SK-N-SH treated with all-trans-retinoic acid at 6 μM for 48 hours (cell line): ENCODE measurements at regions not wholly inside any gene's neighbourhood (a gene's known extent, or its start where the extent isn't known, plus 50 kb on each side); places are given as distances from the start of the nearest gene placed in this dataset.
"Not testable (repeated sequence)": the region's sequence is repeated elsewhere in the genome, so short reads cannot be mapped to it uniquely, and the experiment has no call there.

Experiments
- ARNTL ChIP-seq: fragments of 450-650 bp; formaldehyde crosslinking; IDR thresholded peaks from 2 replicates; pipeline ENCODE4 v1.5.0; 2020; ENCODE audit warnings: low read depth, mild to moderate bottlenecking, moderate library complexity, borderline replicate concordance
- GLIS3 ChIP-seq: fragments of 250-450 bp; sonication (Bioruptor Pico); IDR thresholded peaks from 2 replicates; pipeline ENCODE4 v1.5.0; 2020; ENCODE audit warnings: mild to moderate bottlenecking, moderate library complexity
- ISL1 ChIP-seq: fragments of 250-450 bp; sonication (Bioruptor Pico); IDR thresholded peaks from 2 replicates; pipeline ENCODE4 v2.1.2; 2022; ENCODE audit warnings: mild to moderate bottlenecking, moderate library complexity
- OSR1 ChIP-seq: fragments of 250-450 bp; sonication (Bioruptor Pico); IDR thresholded peaks from 2 replicates; pipeline ENCODE4 v1.8.0; 2022; ENCODE audit warnings: moderate library complexity, mild to moderate bottlenecking, inconsistent platforms
- PPARA ChIP-seq: fragments of 250-450 bp; sonication (Bioruptor Pico); IDR thresholded peaks from 2 replicates; pipeline ENCODE4 v1.5.0; 2020; ENCODE audit warnings: mild to moderate bottlenecking, borderline replicate concordance
- RARB ChIP-seq: fragments of 250-450 bp; sonication (Bioruptor Pico); IDR thresholded peaks from 2 replicates; pipeline ENCODE4 v1.8.0; 2021; ENCODE audit warnings: mild to moderate bottlenecking, moderate library complexity
- ZC3H10 ChIP-seq: fragments of 250-450 bp; sonication (Bioruptor Pico); IDR thresholded peaks from 2 replicates; pipeline ENCODE4 v1.5.1; 2021; ENCODE audit warnings: mild to moderate bottlenecking, moderate library complexity
- ZFP3 ChIP-seq: fragments of 250-450 bp; sonication (Bioruptor Pico); IDR thresholded peaks from 2 replicates; pipeline ENCODE4 v1.5.0; 2020; ENCODE audit warnings: mild to moderate bottlenecking, moderate library complexity
- ZFP30 ChIP-seq: fragments of 450-650 bp; formaldehyde crosslinking; IDR thresholded peaks from 2 replicates; pipeline ENCODE4 v1.5.0; 2022; ENCODE audit warnings: mild to moderate bottlenecking, moderate library complexity
- ZNF70 ChIP-seq: fragments of 450-650 bp; formaldehyde crosslinking; IDR thresholded peaks from 2 replicates; pipeline ENCODE4 v1.5.0; 2020; ENCODE audit warnings: mild to moderate bottlenecking, moderate library complexity
- ZNF8 ChIP-seq: fragments of 450-650 bp; formaldehyde crosslinking; IDR thresholded peaks from 2 replicates; pipeline ENCODE4 v1.5.0; 2020; ENCODE audit warnings: mild to moderate bottlenecking, moderate library complexity
- TF ChIP-seq, protein P1 (sequence below): fragments of 250-450 bp; sonication (Bioruptor Pico); IDR thresholded peaks from 2 replicates; pipeline ENCODE4 v1.8.0; 2020; ENCODE audit warnings: mild to moderate bottlenecking, moderate library complexity, borderline replicate concordance
- TF ChIP-seq, protein P2 (sequence below): fragments of 250-450 bp; sonication (Bioruptor Pico); IDR thresholded peaks from 2 replicates; pipeline ENCODE4 v1.5.0; 2020; ENCODE audit warnings: mild to moderate bottlenecking, moderate library complexity
- TF ChIP-seq, protein P3 (sequence below): fragments of 250-450 bp; sonication (Bioruptor Pico); IDR thresholded peaks from 2 replicates; pipeline ENCODE4 v1.5.1; 2020; ENCODE audit warnings: low read depth, mild to moderate bottlenecking, moderate library complexity

DNA sequence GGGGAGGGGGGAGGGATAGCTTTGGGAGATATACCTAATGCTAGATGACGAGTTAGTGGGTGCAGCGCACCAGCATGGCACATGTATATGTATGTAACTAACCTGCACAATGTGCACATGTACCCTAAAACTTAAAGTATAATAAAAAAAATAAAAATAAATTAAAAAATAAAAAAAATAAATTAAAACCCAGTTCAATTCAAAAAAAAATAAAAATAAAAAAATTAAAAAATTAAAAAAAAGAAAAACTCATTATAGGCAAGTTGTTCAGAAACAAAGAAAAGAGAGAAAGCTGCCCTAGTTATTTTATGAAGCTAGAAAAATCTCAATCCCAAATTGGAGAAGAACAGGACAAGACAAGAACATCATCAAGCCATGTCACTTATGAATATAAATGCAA lies 147.5 kb upstream of the PRR20G start:
- TF ChIP-seq ZNF70 (CRISPR knock-in tag); ZFP30 (CRISPR knock-in tag); OSR1 (CRISPR knock-in tag); ISL1; ZNF8 (CRISPR knock-in tag); RARB (CRISPR knock-in tag); ZFP3 (CRISPR knock-in tag); ZC3H10 (CRISPR knock-in tag); GLIS3 (CRISPR knock-in tag); PPARA (CRISPR knock-in tag); ARNTL (CRISPR knock-in tag): not testable (repeated sequence)
- TF ChIP-seq, protein P1, sequence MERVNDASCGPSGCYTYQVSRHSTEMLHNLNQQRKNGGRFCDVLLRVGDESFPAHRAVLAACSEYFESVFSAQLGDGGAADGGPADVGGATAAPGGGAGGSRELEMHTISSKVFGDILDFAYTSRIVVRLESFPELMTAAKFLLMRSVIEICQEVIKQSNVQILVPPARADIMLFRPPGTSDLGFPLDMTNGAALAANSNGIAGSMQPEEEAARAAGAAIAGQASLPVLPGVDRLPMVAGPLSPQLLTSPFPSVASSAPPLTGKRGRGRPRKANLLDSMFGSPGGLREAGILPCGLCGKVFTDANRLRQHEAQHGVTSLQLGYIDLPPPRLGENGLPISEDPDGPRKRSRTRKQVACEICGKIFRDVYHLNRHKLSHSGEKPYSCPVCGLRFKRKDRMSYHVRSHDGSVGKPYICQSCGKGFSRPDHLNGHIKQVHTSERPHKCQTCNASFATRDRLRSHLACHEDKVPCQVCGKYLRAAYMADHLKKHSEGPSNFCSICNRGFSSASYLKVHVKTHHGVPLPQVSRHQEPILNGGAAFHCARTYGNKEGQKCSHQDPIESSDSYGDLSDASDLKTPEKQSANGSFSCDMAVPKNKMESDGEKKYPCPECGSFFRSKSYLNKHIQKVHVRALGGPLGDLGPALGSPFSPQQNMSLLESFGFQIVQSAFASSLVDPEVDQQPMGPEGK = not testable (repeated sequence)
- TF ChIP-seq, protein P2, sequence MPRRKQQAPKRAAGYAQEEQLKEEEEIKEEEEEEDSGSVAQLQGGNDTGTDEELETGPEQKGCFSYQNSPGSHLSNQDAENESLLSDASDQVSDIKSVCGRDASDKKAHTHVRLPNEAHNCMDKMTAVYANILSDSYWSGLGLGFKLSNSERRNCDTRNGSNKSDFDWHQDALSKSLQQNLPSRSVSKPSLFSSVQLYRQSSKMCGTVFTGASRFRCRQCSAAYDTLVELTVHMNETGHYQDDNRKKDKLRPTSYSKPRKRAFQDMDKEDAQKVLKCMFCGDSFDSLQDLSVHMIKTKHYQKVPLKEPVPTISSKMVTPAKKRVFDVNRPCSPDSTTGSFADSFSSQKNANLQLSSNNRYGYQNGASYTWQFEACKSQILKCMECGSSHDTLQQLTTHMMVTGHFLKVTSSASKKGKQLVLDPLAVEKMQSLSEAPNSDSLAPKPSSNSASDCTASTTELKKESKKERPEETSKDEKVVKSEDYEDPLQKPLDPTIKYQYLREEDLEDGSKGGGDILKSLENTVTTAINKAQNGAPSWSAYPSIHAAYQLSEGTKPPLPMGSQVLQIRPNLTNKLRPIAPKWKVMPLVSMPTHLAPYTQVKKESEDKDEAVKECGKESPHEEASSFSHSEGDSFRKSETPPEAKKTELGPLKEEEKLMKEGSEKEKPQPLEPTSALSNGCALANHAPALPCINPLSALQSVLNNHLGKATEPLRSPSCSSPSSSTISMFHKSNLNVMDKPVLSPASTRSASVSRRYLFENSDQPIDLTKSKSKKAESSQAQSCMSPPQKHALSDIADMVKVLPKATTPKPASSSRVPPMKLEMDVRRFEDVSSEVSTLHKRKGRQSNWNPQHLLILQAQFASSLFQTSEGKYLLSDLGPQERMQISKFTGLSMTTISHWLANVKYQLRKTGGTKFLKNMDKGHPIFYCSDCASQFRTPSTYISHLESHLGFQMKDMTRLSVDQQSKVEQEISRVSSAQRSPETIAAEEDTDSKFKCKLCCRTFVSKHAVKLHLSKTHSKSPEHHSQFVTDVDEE (CRISPR knock-in tag) = not testable (repeated sequence)
- TF ChIP-seq, protein P3, sequence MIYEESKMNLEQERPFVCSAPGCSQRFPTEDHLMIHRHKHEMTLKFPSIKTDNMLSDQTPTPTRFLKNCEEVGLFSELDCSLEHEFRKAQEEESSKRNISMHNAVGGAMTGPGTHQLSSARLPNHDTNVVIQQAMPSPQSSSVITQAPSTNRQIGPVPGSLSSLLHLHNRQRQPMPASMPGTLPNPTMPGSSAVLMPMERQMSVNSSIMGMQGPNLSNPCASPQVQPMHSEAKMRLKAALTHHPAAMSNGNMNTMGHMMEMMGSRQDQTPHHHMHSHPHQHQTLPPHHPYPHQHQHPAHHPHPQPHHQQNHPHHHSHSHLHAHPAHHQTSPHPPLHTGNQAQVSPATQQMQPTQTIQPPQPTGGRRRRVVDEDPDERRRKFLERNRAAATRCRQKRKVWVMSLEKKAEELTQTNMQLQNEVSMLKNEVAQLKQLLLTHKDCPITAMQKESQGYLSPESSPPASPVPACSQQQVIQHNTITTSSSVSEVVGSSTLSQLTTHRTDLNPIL = not testable (repeated sequence)
